ENCODE measurements at regions not wholly inside any gene's neighbourhood (a gene's known extent, or its start where the extent isn't known, plus 50 kb on each side); places are given as distances from the start of the nearest gene placed in this dataset.

DNA sequence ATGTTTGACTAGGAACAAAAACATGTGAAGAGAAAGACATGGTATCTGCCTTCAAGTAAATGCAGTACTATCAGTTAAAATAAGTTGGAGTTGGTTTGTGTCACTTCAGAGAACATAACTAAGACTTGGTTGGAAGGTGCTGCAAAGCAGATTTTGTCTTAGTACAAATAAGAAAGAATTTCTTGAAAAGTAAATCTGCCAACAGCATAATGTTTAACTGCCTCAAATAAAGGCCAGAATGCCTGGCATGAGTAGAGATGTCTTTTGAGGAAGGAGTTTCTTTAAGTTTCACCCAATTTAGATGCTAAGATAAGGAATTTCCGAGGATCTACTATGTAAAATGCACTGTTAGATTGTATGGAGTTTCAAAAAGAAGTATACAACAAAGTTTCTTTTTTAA lies 409.7 kb downstream of the PIK3C3 start (continued):
- no peak for TF ChIP-seq CBX2 (IDR thresholded peaks at IDR 0.05; ENCODE audit: borderline replicate concordance, low read depth)
- TF ChIP-seq, protein P1, sequence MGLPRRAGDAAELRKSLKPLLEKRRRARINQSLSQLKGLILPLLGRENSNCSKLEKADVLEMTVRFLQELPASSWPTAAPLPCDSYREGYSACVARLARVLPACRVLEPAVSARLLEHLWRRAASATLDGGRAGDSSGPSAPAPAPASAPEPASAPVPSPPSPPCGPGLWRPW (IDR thresholded peaks at IDR 0.05): no peak
- TF ChIP-seq, protein P2, sequence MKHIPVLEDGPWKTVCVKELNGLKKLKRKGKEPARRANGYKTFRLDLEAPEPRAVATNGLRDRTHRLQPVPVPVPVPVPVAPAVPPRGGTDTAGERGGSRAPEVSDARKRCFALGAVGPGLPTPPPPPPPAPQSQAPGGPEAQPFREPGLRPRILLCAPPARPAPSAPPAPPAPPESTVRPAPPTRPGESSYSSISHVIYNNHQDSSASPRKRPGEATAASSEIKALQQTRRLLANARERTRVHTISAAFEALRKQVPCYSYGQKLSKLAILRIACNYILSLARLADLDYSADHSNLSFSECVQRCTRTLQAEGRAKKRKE (CRISPR knock-in tag; IDR thresholded peaks at IDR 0.05; ENCODE audit: low read depth): no peak

DNA sequence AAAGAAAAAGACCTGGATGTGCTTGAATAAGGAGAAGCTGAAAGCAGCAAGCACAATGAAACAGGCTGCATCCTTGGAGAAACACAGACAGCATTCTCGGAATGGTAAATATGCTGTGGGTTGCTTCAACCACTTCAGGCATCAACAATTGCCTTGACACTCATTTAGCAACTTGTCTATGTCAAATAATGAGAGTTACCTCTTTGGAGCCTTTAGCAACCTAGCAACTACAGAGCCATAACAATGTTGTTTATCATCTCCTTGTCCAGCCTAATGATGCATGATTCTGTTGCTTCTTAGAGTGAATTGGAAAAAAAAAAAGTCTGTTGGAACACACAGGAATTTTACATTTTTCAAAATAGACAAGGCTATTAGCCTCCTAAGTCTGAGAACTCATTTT lies 410.6 kb downstream of the PIK3C3 start:
- TF ChIP-seq TFCP2L1 (CRISPR knock-in tag; IDR thresholded peaks at IDR 0.05): no peak
- TF ChIP-seq JUNB (IDR thresholded peaks at IDR 0.05): no peak
- TF ChIP-seq KDM5A (IDR thresholded peaks at IDR 0.05): no peak
- no peak for TF ChIP-seq TP53 (CRISPR knock-in tag; IDR thresholded peaks at IDR 0.05)
- no peak for TF ChIP-seq JUN (IDR thresholded peaks at IDR 0.05)
- TF ChIP-seq EP300 (IDR thresholded peaks at IDR 0.05): no peak
- no peak for TF ChIP-seq RFX5 (IDR thresholded peaks at IDR 0.05)
- TF ChIP-seq, protein P3, sequence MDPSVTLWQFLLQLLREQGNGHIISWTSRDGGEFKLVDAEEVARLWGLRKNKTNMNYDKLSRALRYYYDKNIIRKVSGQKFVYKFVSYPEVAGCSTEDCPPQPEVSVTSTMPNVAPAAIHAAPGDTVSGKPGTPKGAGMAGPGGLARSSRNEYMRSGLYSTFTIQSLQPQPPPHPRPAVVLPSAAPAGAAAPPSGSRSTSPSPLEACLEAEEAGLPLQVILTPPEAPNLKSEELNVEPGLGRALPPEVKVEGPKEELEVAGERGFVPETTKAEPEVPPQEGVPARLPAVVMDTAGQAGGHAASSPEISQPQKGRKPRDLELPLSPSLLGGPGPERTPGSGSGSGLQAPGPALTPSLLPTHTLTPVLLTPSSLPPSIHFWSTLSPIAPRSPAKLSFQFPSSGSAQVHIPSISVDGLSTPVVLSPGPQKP (IDR thresholded peaks at IDR 0.05; ENCODE audit: low read depth, low read length): no peak
- no peak for TF ChIP-seq HEYL (CRISPR knock-in tag; IDR thresholded peaks at IDR 0.05)
- TF ChIP-seq, protein P2 (CRISPR knock-in tag; IDR thresholded peaks at IDR 0.05; ENCODE audit: low read depth): no peak
- no peak for TF ChIP-seq HOXA7 (CRISPR knock-in tag; IDR thresholded peaks at IDR 0.05)
- no peak for TF ChIP-seq EHMT2 (IDR thresholded peaks at IDR 0.05; ENCODE audit: low read depth)
- no peak for TF ChIP-seq FOXS1 (CRISPR knock-in tag; IDR thresholded peaks at IDR 0.05)
- TF ChIP-seq, protein P4, sequence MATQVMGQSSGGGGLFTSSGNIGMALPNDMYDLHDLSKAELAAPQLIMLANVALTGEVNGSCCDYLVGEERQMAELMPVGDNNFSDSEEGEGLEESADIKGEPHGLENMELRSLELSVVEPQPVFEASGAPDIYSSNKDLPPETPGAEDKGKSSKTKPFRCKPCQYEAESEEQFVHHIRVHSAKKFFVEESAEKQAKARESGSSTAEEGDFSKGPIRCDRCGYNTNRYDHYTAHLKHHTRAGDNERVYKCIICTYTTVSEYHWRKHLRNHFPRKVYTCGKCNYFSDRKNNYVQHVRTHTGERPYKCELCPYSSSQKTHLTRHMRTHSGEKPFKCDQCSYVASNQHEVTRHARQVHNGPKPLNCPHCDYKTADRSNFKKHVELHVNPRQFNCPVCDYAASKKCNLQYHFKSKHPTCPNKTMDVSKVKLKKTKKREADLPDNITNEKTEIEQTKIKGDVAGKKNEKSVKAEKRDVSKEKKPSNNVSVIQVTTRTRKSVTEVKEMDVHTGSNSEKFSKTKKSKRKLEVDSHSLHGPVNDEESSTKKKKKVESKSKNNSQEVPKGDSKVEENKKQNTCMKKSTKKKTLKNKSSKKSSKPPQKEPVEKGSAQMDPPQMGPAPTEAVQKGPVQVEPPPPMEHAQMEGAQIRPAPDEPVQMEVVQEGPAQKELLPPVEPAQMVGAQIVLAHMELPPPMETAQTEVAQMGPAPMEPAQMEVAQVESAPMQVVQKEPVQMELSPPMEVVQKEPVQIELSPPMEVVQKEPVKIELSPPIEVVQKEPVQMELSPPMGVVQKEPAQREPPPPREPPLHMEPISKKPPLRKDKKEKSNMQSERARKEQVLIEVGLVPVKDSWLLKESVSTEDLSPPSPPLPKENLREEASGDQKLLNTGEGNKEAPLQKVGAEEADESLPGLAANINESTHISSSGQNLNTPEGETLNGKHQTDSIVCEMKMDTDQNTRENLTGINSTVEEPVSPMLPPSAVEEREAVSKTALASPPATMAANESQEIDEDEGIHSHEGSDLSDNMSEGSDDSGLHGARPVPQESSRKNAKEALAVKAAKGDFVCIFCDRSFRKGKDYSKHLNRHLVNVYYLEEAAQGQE (IDR thresholded peaks at IDR 0.05): no peak
- no peak for TF ChIP-seq CBX8 (IDR thresholded peaks at IDR 0.05)
- DNase-seq (ENCODE audit: low read depth in 1 of 2, low spot score in 1 of 2): no peak
- Histone ChIP-seq H3K4me2 (no peak overlapping the region), H3K27ac (no peak overlapping the region), H3K9me3 (no peaks in the 10 kb centered on the region), H3K4me3 (no peak overlapping the region), H3K4me1 (no peaks in the 10 kb centered on the region)
- no peak for ATAC-seq
- WGBS (ENCODE audit: missing lambda C conversion rate): 0% methylated on average over 1 of the region's 1 CpG
- ChIA-PET CTCF (no interaction called here), POLR2A (no interaction called here)
- no peak for FAIRE-seq

DNA sequence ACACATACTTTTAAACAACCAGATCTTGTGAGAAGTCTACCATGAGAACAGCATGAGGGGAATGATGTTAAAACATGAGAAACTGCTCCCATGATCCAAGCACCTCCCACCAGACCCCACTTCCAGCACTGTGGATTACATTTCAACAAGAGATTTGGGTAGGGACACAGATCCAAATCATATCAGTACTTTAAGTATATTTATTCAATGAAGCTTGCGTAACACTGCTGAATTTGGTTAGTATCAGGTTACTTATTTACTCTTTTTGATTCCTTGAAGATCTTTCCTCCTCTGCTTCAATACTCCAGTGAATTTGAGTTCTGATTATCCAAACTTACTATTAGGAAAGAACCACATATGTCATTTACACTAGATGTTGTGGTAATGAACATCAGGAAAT lies 418.6 kb downstream of the PIK3C3 start:
- Histone ChIP-seq H3K4me3 (no peak overlapping the region), H3K9me3 (no peaks in the 10 kb centered on the region), H3K4me1 (no peaks in the 10 kb centered on the region), H3K4me2 (no peak overlapping the region), H3K27ac (no peak overlapping the region)
- ChIA-PET CTCF (no interaction called here), POLR2A (no interaction called here)
- TF ChIP-seq TP53 (CRISPR knock-in tag; IDR thresholded peaks at IDR 0.05) (no peak), RFX5 (IDR thresholded peaks at IDR 0.05) (no peak), FOXS1 (CRISPR knock-in tag; IDR thresholded peaks at IDR 0.05) (no peak), ZC3H11A (IDR thresholded peaks at IDR 0.05) (no peak), CEBPB (IDR thresholded peaks at IDR 0.05) (no peak), MAZ (IDR thresholded peaks at IDR 0.05; ENCODE audit: borderline replicate concordance, low read depth, low read length) (no peak), HEYL (CRISPR knock-in tag; IDR thresholded peaks at IDR 0.05) (no peak)
- TF ChIP-seq, protein P5, sequence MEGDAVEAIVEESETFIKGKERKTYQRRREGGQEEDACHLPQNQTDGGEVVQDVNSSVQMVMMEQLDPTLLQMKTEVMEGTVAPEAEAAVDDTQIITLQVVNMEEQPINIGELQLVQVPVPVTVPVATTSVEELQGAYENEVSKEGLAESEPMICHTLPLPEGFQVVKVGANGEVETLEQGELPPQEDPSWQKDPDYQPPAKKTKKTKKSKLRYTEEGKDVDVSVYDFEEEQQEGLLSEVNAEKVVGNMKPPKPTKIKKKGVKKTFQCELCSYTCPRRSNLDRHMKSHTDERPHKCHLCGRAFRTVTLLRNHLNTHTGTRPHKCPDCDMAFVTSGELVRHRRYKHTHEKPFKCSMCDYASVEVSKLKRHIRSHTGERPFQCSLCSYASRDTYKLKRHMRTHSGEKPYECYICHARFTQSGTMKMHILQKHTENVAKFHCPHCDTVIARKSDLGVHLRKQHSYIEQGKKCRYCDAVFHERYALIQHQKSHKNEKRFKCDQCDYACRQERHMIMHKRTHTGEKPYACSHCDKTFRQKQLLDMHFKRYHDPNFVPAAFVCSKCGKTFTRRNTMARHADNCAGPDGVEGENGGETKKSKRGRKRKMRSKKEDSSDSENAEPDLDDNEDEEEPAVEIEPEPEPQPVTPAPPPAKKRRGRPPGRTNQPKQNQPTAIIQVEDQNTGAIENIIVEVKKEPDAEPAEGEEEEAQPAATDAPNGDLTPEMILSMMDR (IDR thresholded peaks at IDR 0.05): no peak
- TF ChIP-seq, protein P6, sequence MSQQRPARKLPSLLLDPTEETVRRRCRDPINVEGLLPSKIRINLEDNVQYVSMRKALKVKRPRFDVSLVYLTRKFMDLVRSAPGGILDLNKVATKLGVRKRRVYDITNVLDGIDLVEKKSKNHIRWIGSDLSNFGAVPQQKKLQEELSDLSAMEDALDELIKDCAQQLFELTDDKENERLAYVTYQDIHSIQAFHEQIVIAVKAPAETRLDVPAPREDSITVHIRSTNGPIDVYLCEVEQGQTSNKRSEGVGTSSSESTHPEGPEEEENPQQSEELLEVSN (IDR thresholded peaks at IDR 0.05; ENCODE audit: borderline replicate concordance, low read depth): no peak
- FAIRE-seq: no peak
- no peak for DNase-seq (ENCODE audit: low read depth in 1 of 2, low spot score in 1 of 2)
- ATAC-seq: no peak
- WGBS (ENCODE audit: missing lambda C conversion rate): 68% methylated on average over 1 of the region's 1 CpG
